CD8-positive, alpha-beta memory T cell (primary cell): ENCODE measurements at regions not wholly inside any gene's neighbourhood (a gene's known extent, or its start where the extent isn't known, plus 50 kb on each side); places are given as distances from the start of the nearest gene placed in this dataset.

Source experiments
- CTCF ChIA-PET: fragments of 350-600 bp; sonication (Branson Sonifier 250); formaldehyde crosslinking; loops from one replicate; lab custom pipeline; 2021; ENCODE audit warnings: antibody characterized with exemption; lab: Charles Lee
- POLR2A ChIA-PET: fragments of 350-600 bp; sonication (Branson Sonifier 250); formaldehyde crosslinking; loops from one replicate; lab custom pipeline; 2021; ENCODE audit warnings: antibody characterized with exemption; lab: Charles Lee
- DNase-seq, 5 donors: peaks; one replicate each; pipeline versions ENCODE4 v3.0.0 to v3.0.0-alpha.2; 2020 to 2022; ENCODE audit warnings: mixed read lengths in 1 of 5
- H3K27ac ChIP-seq: one replicate; pipeline ENCODE4 v1.7.0; 2013; ENCODE audit warnings: low read depth, mild to moderate bottlenecking, low read length, moderate library complexity
- H3K27me3 ChIP-seq: 2 replicates; pipeline ENCODE4 v1.7.0; 2013; ENCODE audit warnings: low read length, mild to moderate bottlenecking; ENCODE audit not compliant: insufficient read depth, poor library complexity, severe bottlenecking
- H3K36me3 ChIP-seq: 2 replicates; pipeline ENCODE4 v1.7.0; 2013; ENCODE audit warnings: mild to moderate bottlenecking, low read length, moderate library complexity; ENCODE audit not compliant: insufficient read depth
- H3K4me1 ChIP-seq: 2 replicates; pipeline ENCODE4 v1.7.0; 2013; ENCODE audit warnings: mild to moderate bottlenecking, low read length, moderate library complexity; ENCODE audit not compliant: insufficient read depth
- H3K4me3 ChIP-seq: 2 replicates; pipeline ENCODE4 v1.7.0; 2013; ENCODE audit warnings: mild to moderate bottlenecking, low read length
- H3K9me3 ChIP-seq: 2 replicates; pipeline ENCODE4 v1.7.0; 2013; ENCODE audit warnings: mild to moderate bottlenecking, low read length
- H3K27ac Mint-ChIP-seq, 8 donors: one replicate each; pipeline ENCODE4 v1.8.0; 2020 to 2021; ENCODE audit warnings: mixed read lengths in 8 of 8, mild to moderate bottlenecking in 6 of 8, inconsistent platforms in 3 of 8, moderate library complexity in 3 of 8
- H3K27me3 Mint-ChIP-seq, 2 donors: one replicate each; pipeline ENCODE4 v1.8.0; 2020 to 2021; ENCODE audit warnings: mixed read lengths in 2 of 2, mild to moderate bottlenecking in 1 of 2, moderate library complexity in 1 of 2
- H3K36me3 Mint-ChIP-seq, 3 donors: one replicate each; pipeline ENCODE4 v1.8.0; 2020 to 2021; ENCODE audit warnings: mixed read lengths in 3 of 3, inconsistent platforms in 1 of 3, mild to moderate bottlenecking in 1 of 3
- H3K4me1 Mint-ChIP-seq, 3 donors: one replicate each; pipeline ENCODE4 v1.8.0; 2020 to 2021; ENCODE audit warnings: mixed read lengths in 3 of 3, inconsistent platforms in 1 of 3, mild to moderate bottlenecking in 1 of 3
- H3K4me3 Mint-ChIP-seq, 7 donors: one replicate each; pipeline ENCODE4 v1.8.0; 2020 to 2021; ENCODE audit warnings: mixed read lengths in 7 of 7, mild to moderate bottlenecking in 6 of 7, moderate library complexity in 4 of 7, inconsistent platforms in 2 of 7
- H3K9me3 Mint-ChIP-seq, 5 donors: one replicate each; pipeline ENCODE4 v1.8.0; 2020 to 2022; ENCODE audit warnings: mixed read lengths in 5 of 5, mild to moderate bottlenecking in 3 of 5, moderate library complexity in 2 of 5, inconsistent platforms in 1 of 5

GRCh38 chr11:69423181-69423580 lies 58.3 kb upstream of the LINC01488 start:
- Histone ChIP-seq H3K36me3 (no peaks in the 10 kb centered on the region), H3K27me3 (no peaks in the 10 kb centered on the region), H3K9me3 (peaks cover 7% of the 10 kb centered on the region), H3K4me3 (no peak overlapping the region), H3K27ac (no peak overlapping the region), H3K4me1 (peaks cover 6% of the 10 kb centered on the region)
- no peak overlapping the region for H3K4me3 Mint-ChIP-seq
- no peak overlapping the region for H3K27ac Mint-ChIP-seq
- ChIA-PET CTCF (no interaction called here), POLR2A (no interaction called here)
- H3K9me3 Mint-ChIP-seq = peaks cover 7 to 16% (median 12%) of the 10 kb centered on the region in 5 donors
- no peak for DNase-seq
- H3K4me1 Mint-ChIP-seq = peaks cover 10 to 13% (median 10%) of the 10 kb centered on the region in 3 donors
- H3K36me3 Mint-ChIP-seq = peaks cover 0 to 2% (median 0%) of the 10 kb centered on the region in 3 donors
- H3K27me3 Mint-ChIP-seq = peaks cover 2 to 5% of the 10 kb centered on the region in 2 donors

DNA sequence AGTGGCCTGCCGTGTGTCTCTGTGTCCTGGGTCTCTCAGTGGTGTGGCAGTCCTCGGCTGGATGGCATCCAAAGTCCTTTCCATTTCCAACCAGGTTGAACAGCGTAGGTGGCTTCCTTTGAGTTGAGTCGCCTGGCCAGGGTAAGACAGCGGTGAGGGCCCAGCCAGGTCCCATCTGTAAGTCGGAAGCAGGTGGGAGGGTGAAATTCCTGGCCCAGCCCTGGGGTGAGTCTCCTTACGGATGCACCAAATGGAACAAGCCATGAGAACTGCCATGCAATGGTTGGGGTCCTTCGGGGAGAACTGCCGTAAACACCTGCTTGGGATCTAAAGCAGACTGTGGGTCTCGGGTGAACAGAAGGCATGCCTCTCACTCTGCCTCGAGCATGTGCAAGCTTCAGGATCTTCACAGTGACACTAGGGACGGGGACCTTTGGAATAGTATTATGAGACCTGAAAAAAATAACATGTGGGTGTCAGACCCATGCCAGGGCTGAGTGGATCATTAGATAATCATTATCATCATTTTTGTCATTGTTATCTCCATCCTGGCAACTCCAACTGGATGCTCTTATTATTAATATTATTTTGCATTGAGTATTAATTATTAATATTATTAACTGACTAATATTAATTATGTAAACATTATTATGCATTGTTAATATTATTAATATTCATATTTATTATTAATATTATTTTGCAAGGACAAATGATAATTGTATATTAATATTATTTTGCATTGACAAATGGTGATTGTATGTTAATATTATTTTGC lies 57.7 kb upstream of the LINC01488 start:
- no peaks in the 10 kb centered on the region for H3K27me3 ChIP-seq
- no peak overlapping the region for H3K4me3 Mint-ChIP-seq
- H3K36me3 Mint-ChIP-seq = peaks cover 0 to 2% (median 0%) of the 10 kb centered on the region in 3 donors
- POLR2A ChIA-PET = no interaction called here
- no peak overlapping the region for H3K27ac Mint-ChIP-seq
- H3K27ac ChIP-seq = no peak overlapping the region
- H3K4me1 ChIP-seq = peaks cover 6% of the 10 kb centered on the region
- no peaks in the 10 kb centered on the region for H3K36me3 ChIP-seq
- H3K9me3 ChIP-seq = peaks cover 7% of the 10 kb centered on the region
- peaks cover 2 to 5% of the 10 kb centered on the region in 2 donors for H3K27me3 Mint-ChIP-seq
- no peak for DNase-seq
- CTCF ChIA-PET = no interaction called here
- H3K9me3 Mint-ChIP-seq = peaks cover 7 to 16% (median 12%) of the 10 kb centered on the region in 5 donors
- peaks cover 10 to 13% (median 10%) of the 10 kb centered on the region in 3 donors for H3K4me1 Mint-ChIP-seq
- no peak overlapping the region for H3K4me3 ChIP-seq

- H3K4me3 Mint-ChIP-seq = no peak overlapping the region
- Histone ChIP-seq H3K27ac (no peak overlapping the region), H3K36me3 (no peaks in the 10 kb centered on the region), H3K9me3 (peaks cover 7% of the 10 kb centered on the region), H3K4me1 (peaks cover 6% of the 10 kb centered on the region), H3K27me3 (no peaks in the 10 kb centered on the region), H3K4me3 (no peak overlapping the region)
- H3K36me3 Mint-ChIP-seq = peaks cover 0 to 2% (median 0%) of the 10 kb centered on the region in 3 donors
- peaks cover 7 to 16% (median 12%) of the 10 kb centered on the region in 5 donors for H3K9me3 Mint-ChIP-seq
- no peak for DNase-seq
- no peak overlapping the region for H3K27ac Mint-ChIP-seq
- ChIA-PET CTCF (no interaction called here), POLR2A (no interaction called here)
- H3K4me1 Mint-ChIP-seq = peaks cover 10 to 13% (median 10%) of the 10 kb centered on the region in 3 donors
- peaks cover 3 to 7% of the 10 kb centered on the region in 2 donors for H3K27me3 Mint-ChIP-seq
Observed at GRCh38 chr11:69424748-69425147, 56.7 kb upstream of the LINC01488 start.

- ChIA-PET POLR2A (no interaction called here), CTCF (no interaction called here)
- Mint-ChIP-seq H3K4me1 (peaks cover 10 to 13% (median 10%) of the 10 kb centered on the region in 3 donors), H3K27me3 (peaks cover 3 to 7% of the 10 kb centered on the region in 2 donors), H3K4me3 (no peak overlapping the region), H3K9me3 (peaks cover 7 to 16% (median 12%) of the 10 kb centered on the region in 5 donors), H3K36me3 (peaks cover 0 to 2% (median 0%) of the 10 kb centered on the region in 3 donors), H3K27ac (peak overlapping the region in 1 of 8 donors; percentile 55)
- peaks cover 6% of the 10 kb centered on the region for H3K4me1 ChIP-seq
- peaks cover 7% of the 10 kb centered on the region for H3K9me3 ChIP-seq
- no peak for DNase-seq
- no peaks in the 10 kb centered on the region for H3K36me3 ChIP-seq
- no peak overlapping the region for H3K4me3 ChIP-seq
- H3K27ac ChIP-seq = no peak overlapping the region
- no peaks in the 10 kb centered on the region for H3K27me3 ChIP-seq
Observed at GRCh38 chr11:69425444-69425843, 56.0 kb upstream of the LINC01488 start.

GRCh38 chr11:69425895-69426544 lies 55.4 kb upstream of the LINC01488 start:
- Histone ChIP-seq H3K27me3 (no peaks in the 10 kb centered on the region), H3K4me1 (peaks cover 6% of the 10 kb centered on the region), H3K27ac (no peak overlapping the region), H3K9me3 (peaks cover 7% of the 10 kb centered on the region), H3K36me3 (no peaks in the 10 kb centered on the region), H3K4me3 (no peak overlapping the region)
- peaks cover 3 to 7% of the 10 kb centered on the region in 2 donors for H3K27me3 Mint-ChIP-seq
- H3K9me3 Mint-ChIP-seq = peaks cover 7 to 16% (median 12%) of the 10 kb centered on the region in 5 donors
- peak in 1 of 5 donors; percentile 28 for DNase-seq
- peaks cover 10 to 13% (median 10%) of the 10 kb centered on the region in 3 donors for H3K4me1 Mint-ChIP-seq
- H3K27ac Mint-ChIP-seq = peak overlapping the region in 2 of 8 donors; percentile 54 to 55
- peak overlapping the region in 1 of 7 donors; percentile 74 for H3K4me3 Mint-ChIP-seq
- ChIA-PET CTCF (no interaction called here), POLR2A (no interaction called here)
- H3K36me3 Mint-ChIP-seq = peaks cover 0 to 2% (median 0%) of the 10 kb centered on the region in 3 donors

- no peaks in the 10 kb centered on the region for H3K27me3 ChIP-seq
- no peaks in the 10 kb centered on the region for H3K36me3 ChIP-seq
- no peak overlapping the region for H3K4me3 ChIP-seq
- Mint-ChIP-seq H3K4me3 (no peak overlapping the region), H3K9me3 (peaks cover 7 to 16% (median 12%) of the 10 kb centered on the region in 5 donors), H3K4me1 (peaks cover 10 to 13% (median 10%) of the 10 kb centered on the region in 3 donors), H3K27me3 (peaks cover 3 to 7% of the 10 kb centered on the region in 2 donors), H3K27ac (no peak overlapping the region), H3K36me3 (peaks cover 0 to 2% (median 0%) of the 10 kb centered on the region in 3 donors)
- H3K27ac ChIP-seq = no peak overlapping the region
- H3K4me1 ChIP-seq = peaks cover 6% of the 10 kb centered on the region
- H3K9me3 ChIP-seq = peaks cover 7% of the 10 kb centered on the region
- no peak for DNase-seq
- CTCF ChIA-PET = no interaction called here
- POLR2A ChIA-PET = no interaction called here
Observed at GRCh38 chr11:69427337-69427736, 54.1 kb upstream of the LINC01488 start.

GRCh38 chr11:69427906-69428880 lies 53.3 kb upstream of the LINC01488 start:
- H3K27me3 Mint-ChIP-seq = peaks cover 3 to 8% of the 10 kb centered on the region in 2 donors
- peak overlapping the region in 1 of 8 donors; percentile 23 for H3K27ac Mint-ChIP-seq
- peaks cover 10 to 13% (median 10%) of the 10 kb centered on the region in 3 donors for H3K4me1 Mint-ChIP-seq
- no peak for DNase-seq
- H3K9me3 Mint-ChIP-seq = peaks cover 7 to 16% (median 12%) of the 10 kb centered on the region in 5 donors
- H3K27me3 ChIP-seq = no peaks in the 10 kb centered on the region
- H3K4me3 Mint-ChIP-seq = no peak overlapping the region
- H3K36me3 ChIP-seq = no peaks in the 10 kb centered on the region
- POLR2A ChIA-PET = no interaction called here
- peaks cover 7% of the 10 kb centered on the region for H3K9me3 ChIP-seq
- H3K4me3 ChIP-seq = no peak overlapping the region
- peaks cover 0 to 2% (median 0%) of the 10 kb centered on the region in 3 donors for H3K36me3 Mint-ChIP-seq
- peaks cover 6% of the 10 kb centered on the region for H3K4me1 ChIP-seq
- H3K27ac ChIP-seq = no peak overlapping the region
- CTCF ChIA-PET = no interaction called here
